ENCODE measurements at regions not wholly inside any gene's neighbourhood (a gene's known extent, or its start where the extent isn't known, plus 50 kb on each side); places are given as distances from the start of the nearest gene placed in this dataset.

GRCh38 chrX:39458779-39459178 lies 639.0 kb downstream of the BCOR start:
- no peak for TF ChIP-seq POLR2A (IDR thresholded peaks at IDR 0.05)
- no peak for TF ChIP-seq CTCF (IDR thresholded peaks at IDR 0.05)
- TF ChIP-seq POLR2AphosphoS5 (IDR thresholded peaks at IDR 0.05): no peak
- no peak for TF ChIP-seq EP300 (IDR thresholded peaks at IDR 0.05; ENCODE audit: low read depth)

All from transverse colon (tissue), 4 donors.